ENCODE measurements at regions not wholly inside any gene's neighbourhood (a gene's known extent, or its start where the extent isn't known, plus 50 kb on each side); places are given as distances from the start of the nearest gene placed in this dataset.

GRCh38 chr1:83090195-83090594 is 908.7 kb downstream of the TTLL7 start:
- Histone ChIP-seq H3K9me3 (replicated peaks; ENCODE audit: control insufficient read depth, low read depth, low read length) (no peaks in the 10 kb centered on the region), H3K4me3 (ENCODE audit: low read length) (no peak overlapping the region), H3K27ac (ENCODE audit: low read length) (no peak overlapping the region), H3K27me3 (ENCODE audit: control insufficient read depth, insufficient read depth, low read length) (no peaks in the 10 kb centered on the region), H3K36me3 (ENCODE audit: control insufficient read depth, insufficient read depth, low read length) (no peaks in the 10 kb centered on the region), H3K4me1 (ENCODE audit: control insufficient read depth, insufficient read depth, low read length) (no peaks in the 10 kb centered on the region)
- DNase-seq, result no peak
- 100% methylated on average over 1 of the region's 3 CpGs for WGBS (ENCODE audit: insufficient coverage)

- Histone ChIP-seq H3K27me3 (ENCODE audit: control insufficient read depth, insufficient read depth, low read length) (no peaks in the 10 kb centered on the region), H3K9me3 (replicated peaks; ENCODE audit: control insufficient read depth, low read depth, low read length) (no peaks in the 10 kb centered on the region), H3K36me3 (ENCODE audit: control insufficient read depth, insufficient read depth, low read length) (no peaks in the 10 kb centered on the region), H3K4me3 (ENCODE audit: low read length) (no peak overlapping the region), H3K4me1 (ENCODE audit: control insufficient read depth, insufficient read depth, low read length) (no peaks in the 10 kb centered on the region), H3K27ac (ENCODE audit: low read length) (no peak overlapping the region)
- WGBS (ENCODE audit: insufficient coverage), result no CpG with 5 or more reads among the region's 2 CpGs
- no peak for DNase-seq
Observed at GRCh38 chr1:83087851-83088250, 911.1 kb downstream of the TTLL7 start.

GRCh38 chr1:83086986-83087512 is 911.9 kb downstream of the TTLL7 start:
- no peaks in the 10 kb centered on the region for H3K36me3 ChIP-seq (ENCODE audit: control insufficient read depth, insufficient read depth, low read length)
- WGBS (ENCODE audit: insufficient coverage), result 100% methylated on average over 1 of the region's 6 CpGs
- no peaks in the 10 kb centered on the region for H3K27me3 ChIP-seq (ENCODE audit: control insufficient read depth, insufficient read depth, low read length)
- H3K9me3 ChIP-seq (replicated peaks; ENCODE audit: control insufficient read depth, low read depth, low read length), result no peaks in the 10 kb centered on the region
- H3K27ac ChIP-seq (ENCODE audit: low read length), result peak overlapping the region; percentile 26
- DNase-seq, result peak; percentile 27
- no peaks in the 10 kb centered on the region for H3K4me1 ChIP-seq (ENCODE audit: control insufficient read depth, insufficient read depth, low read length)
- H3K4me3 ChIP-seq (ENCODE audit: low read length), result no peak overlapping the region

GRCh38 chr1:83086346-83086745 is 912.6 kb downstream of the TTLL7 start:
- H3K9me3 ChIP-seq (replicated peaks; ENCODE audit: control insufficient read depth, low read depth, low read length), result no peaks in the 10 kb centered on the region
- H3K4me3 ChIP-seq (ENCODE audit: low read length), result no peak overlapping the region
- H3K27ac ChIP-seq (ENCODE audit: low read length), result no peak overlapping the region
- no peak for DNase-seq
- H3K36me3 ChIP-seq (ENCODE audit: control insufficient read depth, insufficient read depth, low read length), result no peaks in the 10 kb centered on the region
- H3K27me3 ChIP-seq (ENCODE audit: control insufficient read depth, insufficient read depth, low read length), result no peaks in the 10 kb centered on the region
- H3K4me1 ChIP-seq (ENCODE audit: control insufficient read depth, insufficient read depth, low read length), result no peaks in the 10 kb centered on the region
- WGBS (ENCODE audit: insufficient coverage), result no CpG with 5 or more reads among the region's 2 CpGs

- no peak overlapping the region for H3K4me3 ChIP-seq (ENCODE audit: low read length)
- no CpG with 5 or more reads among the region's 2 CpGs for WGBS (ENCODE audit: insufficient coverage)
- H3K27me3 ChIP-seq (ENCODE audit: control insufficient read depth, insufficient read depth, low read length), result no peaks in the 10 kb centered on the region
- H3K36me3 ChIP-seq (ENCODE audit: control insufficient read depth, insufficient read depth, low read length), result no peaks in the 10 kb centered on the region
- no peaks in the 10 kb centered on the region for H3K4me1 ChIP-seq (ENCODE audit: control insufficient read depth, insufficient read depth, low read length)
- H3K9me3 ChIP-seq (replicated peaks; ENCODE audit: control insufficient read depth, low read depth, low read length), result no peaks in the 10 kb centered on the region
- DNase-seq, result peak; percentile 33
- H3K27ac ChIP-seq (ENCODE audit: low read length), result no peak overlapping the region
Observed at GRCh38 chr1:83083589-83084224, 915.2 kb downstream of the TTLL7 start.

GRCh38 chr1:83077411-83077810 is 921.5 kb downstream of the TTLL7 start:
- H3K4me1 ChIP-seq (ENCODE audit: control insufficient read depth, insufficient read depth, low read length), result no peaks in the 10 kb centered on the region
- DNase-seq, result peak; percentile 25
- H3K27ac ChIP-seq (ENCODE audit: low read length), result no peak overlapping the region
- WGBS (ENCODE audit: insufficient coverage), result no CpG with 5 or more reads among the region's 2 CpGs
- no peaks in the 10 kb centered on the region for H3K27me3 ChIP-seq (ENCODE audit: control insufficient read depth, insufficient read depth, low read length)
- H3K9me3 ChIP-seq (replicated peaks; ENCODE audit: control insufficient read depth, low read depth, low read length), result no peaks in the 10 kb centered on the region
- H3K4me3 ChIP-seq (ENCODE audit: low read length), result no peak overlapping the region
- H3K36me3 ChIP-seq (ENCODE audit: control insufficient read depth, insufficient read depth, low read length), result no peaks in the 10 kb centered on the region

GRCh38 chr1:83075107-83075506 is 923.8 kb downstream of the TTLL7 start:
- Histone ChIP-seq H3K4me3 (ENCODE audit: low read length) (no peak overlapping the region), H3K36me3 (ENCODE audit: control insufficient read depth, insufficient read depth, low read length) (no peaks in the 10 kb centered on the region), H3K27me3 (ENCODE audit: control insufficient read depth, insufficient read depth, low read length) (no peaks in the 10 kb centered on the region), H3K4me1 (ENCODE audit: control insufficient read depth, insufficient read depth, low read length) (no peaks in the 10 kb centered on the region), H3K27ac (ENCODE audit: low read length) (no peak overlapping the region), H3K9me3 (replicated peaks; ENCODE audit: control insufficient read depth, low read depth, low read length) (no peaks in the 10 kb centered on the region)
- no CpG with 5 or more reads among the region's 1 CpG for WGBS (ENCODE audit: insufficient coverage)
- no peak for DNase-seq

- Histone ChIP-seq H3K4me3 (ENCODE audit: low read length) (no peak overlapping the region), H3K27ac (ENCODE audit: low read length) (no peak overlapping the region), H3K4me1 (ENCODE audit: control insufficient read depth, insufficient read depth, low read length) (no peaks in the 10 kb centered on the region), H3K36me3 (ENCODE audit: control insufficient read depth, insufficient read depth, low read length) (no peaks in the 10 kb centered on the region), H3K27me3 (ENCODE audit: control insufficient read depth, insufficient read depth, low read length) (no peaks in the 10 kb centered on the region), H3K9me3 (replicated peaks; ENCODE audit: control insufficient read depth, low read depth, low read length) (peaks cover 2% of the 10 kb centered on the region)
- 100% methylated on average over 4 of the region's 4 CpGs for WGBS (ENCODE audit: insufficient coverage)
- no peak for DNase-seq
Observed at GRCh38 chr1:83067954-83068353, 931.0 kb downstream of the TTLL7 start.

- Histone ChIP-seq H3K4me1 (ENCODE audit: control insufficient read depth, insufficient read depth, low read length) (no peaks in the 10 kb centered on the region), H3K36me3 (ENCODE audit: control insufficient read depth, insufficient read depth, low read length) (no peaks in the 10 kb centered on the region), H3K27ac (ENCODE audit: low read length) (no peak overlapping the region), H3K27me3 (ENCODE audit: control insufficient read depth, insufficient read depth, low read length) (no peaks in the 10 kb centered on the region), H3K4me3 (ENCODE audit: low read length) (no peak overlapping the region), H3K9me3 (replicated peaks; ENCODE audit: control insufficient read depth, low read depth, low read length) (peaks cover 2% of the 10 kb centered on the region)
- DNase-seq, result peak; percentile 16
- WGBS (ENCODE audit: insufficient coverage), result 80% methylated on average over 1 of the region's 2 CpGs
Observed at GRCh38 chr1:83065952-83066727, 932.8 kb downstream of the TTLL7 start.

GRCh38 chr1:83064589-83065242 is 934.2 kb downstream of the TTLL7 start:
- H3K27me3 ChIP-seq (ENCODE audit: control insufficient read depth, insufficient read depth, low read length), result no peaks in the 10 kb centered on the region

More at GRCh38 chr1:83064589-83065242, 934.2 kb downstream of the TTLL7 start:
- no peak for DNase-seq
- H3K4me3 ChIP-seq (ENCODE audit: low read length), result no peak overlapping the region
- H3K9me3 ChIP-seq (replicated peaks; ENCODE audit: control insufficient read depth, low read depth, low read length), result peaks cover 2% of the 10 kb centered on the region
- no CpG with 5 or more reads among the region's 4 CpGs for WGBS (ENCODE audit: insufficient coverage)
- no peak overlapping the region for H3K27ac ChIP-seq (ENCODE audit: low read length)
- peaks cover 6% of the 10 kb centered on the region for H3K4me1 ChIP-seq (ENCODE audit: control insufficient read depth, insufficient read depth, low read length)
- H3K36me3 ChIP-seq (ENCODE audit: control insufficient read depth, insufficient read depth, low read length), result no peaks in the 10 kb centered on the region

Data from muscle of leg (tissue), 3 donors.